T-helper 2 cell treated with Interferon-gamma antibody and Interleukin-4, amounts not matched to agents 5 μg/mL and 100 μg/mL, for 36 hours (primary cell): ENCODE measurements at regions not wholly inside any gene's neighbourhood (a gene's known extent, or its start where the extent isn't known, plus 50 kb on each side); places are given as distances from the start of the nearest gene placed in this dataset.

ENCODE experiments used
- DNase-seq: peaks from one replicate; pipeline ENCODE4 v3.0.0; 2021; ENCODE audit warnings: low spot score
- H3K27ac Mint-ChIP-seq: one replicate; pipeline ENCODE4 v1.8.0; 2021; ENCODE audit warnings: mild to moderate bottlenecking, mixed read lengths
- H3K27me3 Mint-ChIP-seq: one replicate; pipeline ENCODE4 v1.8.0; 2021; ENCODE audit warnings: low read depth, mixed read lengths
- H3K36me3 Mint-ChIP-seq: one replicate; pipeline ENCODE4 v1.8.0; 2021; ENCODE audit warnings: low read depth, mixed read lengths
- H3K4me1 Mint-ChIP-seq: one replicate; pipeline ENCODE4 v1.8.0; 2021; ENCODE audit warnings: low read depth, mixed read lengths
- H3K4me3 Mint-ChIP-seq: one replicate; pipeline ENCODE4 v1.8.0; 2022; ENCODE audit warnings: mild to moderate bottlenecking, moderate library complexity, mixed read lengths
- H3K9me3 Mint-ChIP-seq: one replicate; pipeline ENCODE4 v1.8.0; 2021; ENCODE audit warnings: mixed read lengths

GRCh38 chrX:42135583-42136228 lies 212.4 kb upstream of the CASK start:
- no peak for DNase-seq
- Mint-ChIP-seq H3K4me1 (peaks cover 18% of the 10 kb centered on the region), H3K4me3 (no peak overlapping the region), H3K27me3 (peaks cover 8% of the 10 kb centered on the region), H3K36me3 (peaks cover 5% of the 10 kb centered on the region), H3K9me3 (peaks cover 24% of the 10 kb centered on the region), H3K27ac (no peak overlapping the region)

GRCh38 chrX:42131856-42132255 lies 208.5 kb upstream of the CASK start:
- DNase-seq = no peak
- Mint-ChIP-seq H3K36me3 (peaks cover 7% of the 10 kb centered on the region), H3K9me3 (peaks cover 17% of the 10 kb centered on the region), H3K4me3 (no peak overlapping the region), H3K4me1 (peaks cover 48% of the 10 kb centered on the region), H3K27me3 (peaks cover 3% of the 10 kb centered on the region), H3K27ac (no peak overlapping the region)

GRCh38 chrX:42129022-42129940 lies 205.9 kb upstream of the CASK start:
- peaks cover 60% of the 10 kb centered on the region for H3K4me1 Mint-ChIP-seq
- peak overlapping the region; percentile 65 for H3K4me3 Mint-ChIP-seq

GRCh38 chrX:42128587-42128986 lies 205.2 kb upstream of the CASK start:
- H3K27ac Mint-ChIP-seq = peak overlapping the region; percentile 93
- peak overlapping the region; percentile 65 for H3K4me3 Mint-ChIP-seq

More at GRCh38 chrX:42129022-42129940, 205.9 kb upstream of the CASK start:
- Mint-ChIP-seq H3K9me3 (peaks cover 16% of the 10 kb centered on the region), H3K36me3 (peaks cover 8% of the 10 kb centered on the region), H3K27me3 (no peaks in the 10 kb centered on the region), H3K27ac (peak overlapping the region; percentile 93)
- no peak for DNase-seq

GRCh38 chrX:42128020-42128419 lies 204.7 kb upstream of the CASK start:
- H3K4me3 Mint-ChIP-seq = peak overlapping the region; percentile 65
- peak; percentile 4 for DNase-seq
- H3K27me3 Mint-ChIP-seq = no peaks in the 10 kb centered on the region
- peaks cover 20% of the 10 kb centered on the region for H3K9me3 Mint-ChIP-seq
- H3K27ac Mint-ChIP-seq = peak overlapping the region; percentile 93
- H3K4me1 Mint-ChIP-seq = peaks cover 61% of the 10 kb centered on the region
- peaks cover 8% of the 10 kb centered on the region for H3K36me3 Mint-ChIP-seq

More at GRCh38 chrX:42128587-42128986, 205.2 kb upstream of the CASK start:
- Mint-ChIP-seq H3K4me1 (peaks cover 64% of the 10 kb centered on the region), H3K36me3 (peaks cover 8% of the 10 kb centered on the region), H3K9me3 (peaks cover 22% of the 10 kb centered on the region), H3K27me3 (no peaks in the 10 kb centered on the region)
- no peak for DNase-seq

GRCh38 chrX:42127563-42127962 lies 204.2 kb upstream of the CASK start:
- H3K27ac Mint-ChIP-seq = peak overlapping the region; percentile 93
- peak overlapping the region; percentile 65 for H3K4me3 Mint-ChIP-seq
- H3K4me1 Mint-ChIP-seq = peaks cover 59% of the 10 kb centered on the region
- DNase-seq = no peak
- H3K9me3 Mint-ChIP-seq = peaks cover 16% of the 10 kb centered on the region
- no peaks in the 10 kb centered on the region for H3K27me3 Mint-ChIP-seq
- H3K36me3 Mint-ChIP-seq = peaks cover 8% of the 10 kb centered on the region

DNA sequence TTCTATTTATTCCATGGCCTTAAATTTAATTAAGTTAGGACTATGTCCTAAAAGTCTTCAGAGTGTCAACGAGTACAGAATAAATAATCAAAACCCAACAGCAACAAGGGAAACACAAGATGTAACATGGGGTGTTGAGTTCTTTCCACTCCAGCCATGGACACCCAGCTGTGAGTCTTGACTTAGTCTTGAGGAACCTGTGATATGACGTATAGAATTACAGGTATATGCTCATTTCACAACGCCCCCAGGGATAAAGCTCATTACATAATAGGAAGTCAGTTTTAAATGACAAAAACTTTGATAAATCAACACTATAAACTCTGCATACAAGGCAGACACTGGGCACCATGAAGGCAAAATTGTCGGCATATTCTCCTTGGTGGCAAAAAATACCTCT lies 200.0 kb upstream of the CASK start:
- peaks cover 28% of the 10 kb centered on the region for H3K4me1 Mint-ChIP-seq
- no peak for DNase-seq
- H3K9me3 Mint-ChIP-seq = peaks cover 9% of the 10 kb centered on the region
- H3K4me3 Mint-ChIP-seq = no peak overlapping the region
- H3K27ac Mint-ChIP-seq = no peak overlapping the region
- peaks cover 3% of the 10 kb centered on the region for H3K36me3 Mint-ChIP-seq
- no peaks in the 10 kb centered on the region for H3K27me3 Mint-ChIP-seq

DNA sequence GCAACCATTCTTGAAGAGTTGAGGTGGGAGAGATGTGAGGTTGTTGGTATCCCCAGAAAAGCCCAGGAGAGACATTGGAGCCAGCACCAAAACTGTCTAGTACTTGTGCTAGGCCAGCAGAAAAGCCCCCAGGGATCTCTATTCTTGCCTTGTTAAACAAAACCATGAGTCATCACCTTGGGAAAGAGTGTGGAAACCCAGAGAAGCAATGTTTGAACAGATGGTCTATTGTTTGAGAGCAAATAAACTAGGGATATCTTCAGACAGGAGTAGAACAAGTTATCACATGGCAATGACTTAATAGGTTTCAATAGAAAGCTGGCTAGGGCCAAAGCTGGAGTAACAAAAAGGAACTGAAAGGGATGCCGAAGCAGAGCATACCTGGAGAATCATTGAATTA lies 195.7 kb upstream of the CASK start:
- Mint-ChIP-seq H3K27ac (no peak overlapping the region), H3K27me3 (no peaks in the 10 kb centered on the region), H3K4me1 (peaks cover 8% of the 10 kb centered on the region), H3K9me3 (peaks cover 9% of the 10 kb centered on the region), H3K36me3 (peaks cover 3% of the 10 kb centered on the region), H3K4me3 (no peak overlapping the region)
- DNase-seq = no peak

- DNase-seq = no peak
- Mint-ChIP-seq H3K36me3 (peaks cover 6% of the 10 kb centered on the region), H3K27me3 (no peaks in the 10 kb centered on the region), H3K4me1 (peaks cover 7% of the 10 kb centered on the region), H3K9me3 (peaks cover 15% of the 10 kb centered on the region), H3K27ac (no peak overlapping the region), H3K4me3 (no peak overlapping the region)
These were observed 194.0 kb upstream of the CASK start for GRCh38 chrX:42117318-42117717.

- Mint-ChIP-seq H3K36me3 (peaks cover 6% of the 10 kb centered on the region), H3K4me1 (peaks cover 22% of the 10 kb centered on the region), H3K9me3 (peaks cover 18% of the 10 kb centered on the region), H3K27ac (peak overlapping the region; percentile 36), H3K4me3 (no peak overlapping the region), H3K27me3 (no peaks in the 10 kb centered on the region)
- DNase-seq = no peak
These were observed 186.1 kb upstream of the CASK start for GRCh38 chrX:42109428-42109827.

DNA sequence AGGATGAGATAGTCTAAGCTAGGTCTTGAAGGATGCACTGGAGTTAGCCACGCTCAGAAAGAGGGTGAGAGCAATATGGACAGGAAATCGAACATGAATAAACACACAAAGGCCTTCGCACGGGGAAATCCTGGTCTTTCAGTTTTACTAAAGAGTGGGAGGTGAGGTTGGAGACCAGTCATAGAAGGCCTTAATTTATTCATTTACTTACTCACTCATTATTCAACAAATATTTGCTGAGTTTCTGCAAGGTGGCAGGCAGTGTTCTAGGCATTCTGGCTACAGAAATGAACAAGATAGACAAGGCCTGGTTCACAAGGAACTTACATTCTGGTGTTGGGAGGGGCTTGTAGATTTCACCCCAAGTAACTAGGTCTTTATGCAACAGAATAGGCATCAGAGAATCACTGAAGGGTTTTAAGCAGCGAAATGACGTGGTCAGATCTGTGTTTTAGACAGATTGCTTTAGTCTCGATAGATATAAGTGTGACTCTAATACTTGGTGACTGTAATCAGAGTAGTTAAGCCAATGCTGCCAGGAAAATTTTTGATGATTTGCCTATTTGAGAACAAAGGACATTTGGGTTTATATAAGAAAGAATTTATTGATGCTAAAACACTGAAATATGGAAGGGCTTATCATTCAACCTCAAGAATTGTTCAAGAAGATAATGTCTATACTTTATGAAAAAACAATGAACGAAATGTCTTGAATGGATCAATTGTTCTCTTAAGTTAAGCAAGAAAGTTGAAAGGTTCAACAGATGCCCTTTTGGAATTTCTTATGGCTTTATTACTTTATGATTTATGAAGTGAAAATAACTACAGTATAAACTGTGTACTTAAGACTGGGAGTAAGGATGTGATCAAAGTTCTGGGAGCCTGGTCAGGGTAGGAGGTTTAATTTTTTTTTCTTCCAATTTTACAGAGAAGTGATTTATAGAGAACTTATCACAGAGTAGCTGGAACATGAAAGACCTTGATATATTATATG lies 184.4 kb upstream of the CASK start:
- Mint-ChIP-seq H3K36me3 (peaks cover 2% of the 10 kb centered on the region), H3K9me3 (peaks cover 10% of the 10 kb centered on the region)

DNA sequence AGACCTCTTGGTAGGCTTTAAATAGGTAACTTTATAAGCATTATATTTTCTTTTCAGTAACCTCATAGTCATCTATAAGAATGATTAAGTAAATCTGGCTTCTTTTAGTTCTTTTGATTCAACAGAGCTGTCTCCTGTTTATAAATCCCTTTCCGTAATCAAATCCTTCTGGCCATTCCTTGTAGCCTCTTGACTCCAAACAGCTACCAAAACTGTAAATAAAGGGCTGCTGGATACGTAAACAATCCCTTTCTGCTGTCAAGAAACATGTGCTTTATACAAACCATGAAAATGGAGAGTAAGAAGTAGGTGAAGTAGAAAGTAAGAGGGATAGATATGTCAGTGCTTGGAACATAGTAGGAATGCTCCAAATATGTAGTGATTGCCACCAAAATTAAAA lies 183.2 kb upstream of the CASK start:
- DNase-seq = no peak
- Mint-ChIP-seq H3K27me3 (no peaks in the 10 kb centered on the region), H3K9me3 (peaks cover 4% of the 10 kb centered on the region), H3K36me3 (no peaks in the 10 kb centered on the region), H3K27ac (no peak overlapping the region), H3K4me3 (no peak overlapping the region), H3K4me1 (peaks cover 26% of the 10 kb centered on the region)

More for the DNA sequence above, 184.4 kb upstream of the CASK start:
- DNase-seq = peak; percentile 36
- Mint-ChIP-seq H3K4me1 (peaks cover 26% of the 10 kb centered on the region), H3K27me3 (no peaks in the 10 kb centered on the region), H3K27ac (no peak overlapping the region), H3K4me3 (no peak overlapping the region)

GRCh38 chrX:42102586-42103282 lies 179.4 kb upstream of the CASK start:
- no peaks in the 10 kb centered on the region for H3K27me3 Mint-ChIP-seq
- H3K27ac Mint-ChIP-seq = no peak overlapping the region
- H3K9me3 Mint-ChIP-seq = no peaks in the 10 kb centered on the region
- peaks cover 12% of the 10 kb centered on the region for H3K4me1 Mint-ChIP-seq
- no peak overlapping the region for H3K4me3 Mint-ChIP-seq
- H3K36me3 Mint-ChIP-seq = no peaks in the 10 kb centered on the region
- DNase-seq = no peak
